ENCODE measurements at regions not wholly inside any gene's neighbourhood (a gene's known extent, or its start where the extent isn't known, plus 50 kb on each side); places are given as distances from the start of the nearest gene placed in this dataset.

- intact Hi-C loops (cut with micrococcal nuclease) = no loop called here
- H3K4me1 Mint-ChIP-seq (ENCODE audit: low read depth) = peaks cover 4% of the 10 kb centered on the region
- H3K27ac Mint-ChIP-seq = no peak overlapping the region
- no peaks in the 10 kb centered on the region for H3K9me3 Mint-ChIP-seq
- CTCF ChIA-PET = no interaction called here
- no peak overlapping the region for H3K4me3 Mint-ChIP-seq
- POLR2A ChIA-PET = no interaction called here
- no peak for DNase-seq
- H3K36me3 Mint-ChIP-seq = no peaks in the 10 kb centered on the region
- peaks cover 7% of the 10 kb centered on the region for H3K27me3 Mint-ChIP-seq
Measured at GRCh38 chr7:24135003-24135817, 148.8 kb upstream of the NPY start.

DNA sequence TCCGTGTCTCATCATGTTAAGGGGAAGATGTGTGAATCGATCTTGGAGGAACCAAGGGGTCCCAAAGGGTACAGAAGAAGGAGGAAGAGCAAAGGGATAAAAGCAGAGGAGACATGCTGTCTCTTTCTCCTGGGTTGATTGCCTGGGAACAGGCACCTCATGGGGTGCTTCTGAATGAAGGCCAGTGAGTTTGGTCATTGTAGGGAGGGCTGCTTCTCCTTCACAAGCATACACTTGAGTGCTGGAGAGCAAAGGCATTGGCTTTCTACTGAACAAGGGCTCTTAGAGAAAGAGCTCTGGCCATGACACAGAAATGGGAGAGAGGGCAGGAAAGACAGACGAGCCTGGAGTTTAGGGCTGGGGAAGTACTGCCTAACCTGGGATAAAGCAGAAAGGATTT lies 146.7 kb upstream of the NPY start:
- CTCF ChIA-PET = no interaction called here
- peaks cover 4% of the 10 kb centered on the region for H3K4me1 Mint-ChIP-seq (ENCODE audit: low read depth)

DNA sequence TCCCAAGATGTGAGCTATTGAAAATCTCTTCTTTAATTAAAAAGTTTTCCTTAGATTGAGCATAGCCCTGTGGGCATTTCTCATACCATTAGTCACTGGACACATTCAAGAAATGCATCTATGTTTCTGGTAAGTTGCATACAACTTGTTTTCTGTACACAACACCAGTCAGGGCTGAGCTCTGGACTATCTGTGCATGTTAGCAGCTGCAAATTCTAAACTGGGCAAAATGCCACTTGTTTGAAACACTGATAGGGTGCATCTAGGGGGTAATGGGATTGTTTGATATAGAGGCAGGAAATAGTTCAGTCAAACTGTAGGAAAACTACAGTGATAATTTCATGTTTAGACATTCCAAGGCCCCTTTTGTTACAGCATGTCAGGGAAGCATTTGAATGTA lies 145.6 kb upstream of the NPY start:
- CTCF ChIA-PET = no interaction called here
- DNase-seq = no peak
- Mint-ChIP-seq H3K27ac (no peak overlapping the region), H3K36me3 (no peaks in the 10 kb centered on the region), H3K9me3 (no peaks in the 10 kb centered on the region), H3K4me1 (ENCODE audit: low read depth) (peaks cover 4% of the 10 kb centered on the region), H3K27me3 (peaks cover 13% of the 10 kb centered on the region), H3K4me3 (no peak overlapping the region)
- intact Hi-C loops (cut with micrococcal nuclease) = no loop called here
- POLR2A ChIA-PET = no interaction called here

More for the DNA sequence above, 146.7 kb upstream of the NPY start:
- POLR2A ChIA-PET = no interaction called here
- Mint-ChIP-seq H3K27ac (no peak overlapping the region), H3K4me3 (no peak overlapping the region), H3K9me3 (no peaks in the 10 kb centered on the region), H3K36me3 (no peaks in the 10 kb centered on the region), H3K27me3 (peaks cover 13% of the 10 kb centered on the region)
- intact Hi-C loops (cut with micrococcal nuclease) = no loop called here
- DNase-seq = no peak

GRCh38 chr7:24140001-24140400 lies 144.0 kb upstream of the NPY start:
- intact Hi-C loops (cut with micrococcal nuclease) = no loop called here
- CTCF ChIA-PET = no interaction called here
- H3K36me3 Mint-ChIP-seq = no peaks in the 10 kb centered on the region
- H3K27ac Mint-ChIP-seq = no peak overlapping the region
- POLR2A ChIA-PET = no interaction called here
- no peaks in the 10 kb centered on the region for H3K9me3 Mint-ChIP-seq
- H3K4me1 Mint-ChIP-seq (ENCODE audit: low read depth) = peaks cover 4% of the 10 kb centered on the region
- DNase-seq = no peak
- H3K4me3 Mint-ChIP-seq = no peak overlapping the region
- peaks cover 13% of the 10 kb centered on the region for H3K27me3 Mint-ChIP-seq

DNA sequence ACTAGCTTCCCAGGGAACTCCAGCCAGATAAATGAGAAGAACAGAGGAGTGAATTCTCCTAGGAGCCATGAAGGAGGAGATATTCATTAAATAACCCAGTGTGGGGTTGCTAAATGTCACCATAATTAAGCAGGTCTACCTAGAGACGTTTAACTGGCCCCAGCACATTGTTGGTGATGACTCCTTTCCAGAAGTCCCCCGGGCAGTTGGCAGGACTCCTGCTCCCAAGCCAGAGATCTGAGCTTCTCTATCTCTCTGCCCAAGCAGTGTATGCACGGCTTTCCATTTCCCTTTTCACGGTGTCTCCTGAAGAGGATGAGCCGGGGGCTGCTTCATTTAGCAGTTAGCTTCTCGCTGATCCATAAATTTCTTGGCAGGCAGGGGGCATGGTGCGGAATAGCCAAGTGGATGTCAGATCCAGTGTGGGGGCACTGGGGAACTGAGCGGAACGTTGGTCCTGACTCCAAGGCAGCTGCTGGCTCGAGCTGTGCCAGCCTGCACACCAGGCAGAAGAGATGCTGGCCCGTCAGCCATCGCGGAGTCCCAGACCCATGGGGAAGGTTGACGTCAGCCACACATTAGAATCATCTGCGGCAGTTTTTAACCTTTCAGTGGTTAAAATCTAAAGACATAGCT lies 142.0 kb upstream of the NPY start:
- CTCF ChIA-PET = interaction anchor here (1.1 kb wide), 1 partner anchor 571 kb away, joined by 3 read pairs; no protein-coding TSS in a partner anchor
- POLR2A ChIA-PET = no interaction called here
- intact Hi-C loops (cut with micrococcal nuclease) = no loop called here
- no peak overlapping the region for H3K27ac Mint-ChIP-seq
- DNase-seq = no peak
- no peaks in the 10 kb centered on the region for H3K36me3 Mint-ChIP-seq
- no peaks in the 10 kb centered on the region for H3K4me1 Mint-ChIP-seq (ENCODE audit: low read depth)
- peaks cover 9% of the 10 kb centered on the region for H3K27me3 Mint-ChIP-seq
- H3K9me3 Mint-ChIP-seq = no peaks in the 10 kb centered on the region
- H3K4me3 Mint-ChIP-seq = no peak overlapping the region

DNA sequence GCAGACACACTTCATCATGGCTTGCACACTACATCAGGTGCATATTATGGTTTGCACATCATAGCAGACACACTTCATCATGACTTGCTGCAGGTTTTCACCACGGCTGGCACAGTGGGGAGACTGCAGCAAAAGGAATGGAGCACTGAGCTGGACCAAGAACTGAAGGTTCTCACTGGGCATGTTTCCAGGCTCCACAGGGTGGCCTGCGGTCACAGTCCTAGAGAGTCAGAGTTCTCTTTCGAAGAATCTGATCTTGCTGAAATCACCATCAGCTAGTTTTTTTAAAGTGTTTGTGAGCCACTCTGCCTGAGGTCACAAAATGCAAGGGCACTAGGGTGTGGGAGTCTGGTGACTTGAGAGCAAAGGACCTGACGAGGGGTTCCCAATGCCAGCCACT lies 140.4 kb upstream of the NPY start:
- no peak for DNase-seq
- Mint-ChIP-seq H3K4me1 (ENCODE audit: low read depth) (no peaks in the 10 kb centered on the region), H3K4me3 (no peak overlapping the region), H3K27ac (no peak overlapping the region), H3K9me3 (no peaks in the 10 kb centered on the region), H3K27me3 (peaks cover 5% of the 10 kb centered on the region), H3K36me3 (no peaks in the 10 kb centered on the region)
- ChIA-PET CTCF (interaction anchor here (0.6 kb wide), 1 partner anchor 22 kb away, joined by 3 read pairs; no protein-coding TSS in a partner anchor), POLR2A (no interaction called here)
- intact Hi-C loops (cut with micrococcal nuclease) = no loop called here

DNA sequence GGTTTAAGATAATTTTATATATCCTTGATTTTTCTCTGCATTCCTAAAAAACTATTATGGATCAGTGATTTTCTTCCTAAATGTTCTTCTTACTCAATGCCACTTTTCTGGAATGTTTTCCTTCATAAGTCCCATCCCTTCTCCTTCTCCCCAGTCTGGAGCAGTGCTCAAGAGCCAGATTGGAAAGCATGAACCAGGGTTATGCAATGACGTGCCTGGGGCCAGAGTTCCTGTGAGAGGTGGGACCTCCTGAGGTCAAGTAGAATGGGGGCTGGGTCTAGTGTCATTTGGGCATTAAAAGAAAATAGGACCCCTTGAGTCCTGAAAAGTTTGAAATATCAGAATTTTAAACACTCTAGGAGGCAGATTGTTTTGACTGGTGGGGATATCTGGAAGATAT lies 132.0 kb upstream of the NPY start:
- peaks cover 15% of the 10 kb centered on the region for H3K9me3 Mint-ChIP-seq
- no peak overlapping the region for H3K27ac Mint-ChIP-seq
- H3K4me1 Mint-ChIP-seq (ENCODE audit: low read depth) = no peaks in the 10 kb centered on the region
- DNase-seq = no peak
- CTCF ChIA-PET = no interaction called here
- no peak overlapping the region for H3K4me3 Mint-ChIP-seq
- intact Hi-C loops (cut with micrococcal nuclease) = no loop called here
- peaks cover 4% of the 10 kb centered on the region for H3K27me3 Mint-ChIP-seq
- POLR2A ChIA-PET = no interaction called here
- H3K36me3 Mint-ChIP-seq = no peaks in the 10 kb centered on the region

- CTCF ChIA-PET = no interaction called here
- H3K36me3 Mint-ChIP-seq = no peaks in the 10 kb centered on the region
- no peak overlapping the region for H3K4me3 Mint-ChIP-seq
- H3K9me3 Mint-ChIP-seq = peaks cover 15% of the 10 kb centered on the region
- no peak overlapping the region for H3K27ac Mint-ChIP-seq
- no peaks in the 10 kb centered on the region for H3K4me1 Mint-ChIP-seq (ENCODE audit: low read depth)
- H3K27me3 Mint-ChIP-seq = peaks cover 4% of the 10 kb centered on the region
- POLR2A ChIA-PET = no interaction called here
- DNase-seq = no peak
- intact Hi-C loops (cut with micrococcal nuclease) = no loop called here
Measured at GRCh38 chr7:24152356-24152755, 131.6 kb upstream of the NPY start.

DNA sequence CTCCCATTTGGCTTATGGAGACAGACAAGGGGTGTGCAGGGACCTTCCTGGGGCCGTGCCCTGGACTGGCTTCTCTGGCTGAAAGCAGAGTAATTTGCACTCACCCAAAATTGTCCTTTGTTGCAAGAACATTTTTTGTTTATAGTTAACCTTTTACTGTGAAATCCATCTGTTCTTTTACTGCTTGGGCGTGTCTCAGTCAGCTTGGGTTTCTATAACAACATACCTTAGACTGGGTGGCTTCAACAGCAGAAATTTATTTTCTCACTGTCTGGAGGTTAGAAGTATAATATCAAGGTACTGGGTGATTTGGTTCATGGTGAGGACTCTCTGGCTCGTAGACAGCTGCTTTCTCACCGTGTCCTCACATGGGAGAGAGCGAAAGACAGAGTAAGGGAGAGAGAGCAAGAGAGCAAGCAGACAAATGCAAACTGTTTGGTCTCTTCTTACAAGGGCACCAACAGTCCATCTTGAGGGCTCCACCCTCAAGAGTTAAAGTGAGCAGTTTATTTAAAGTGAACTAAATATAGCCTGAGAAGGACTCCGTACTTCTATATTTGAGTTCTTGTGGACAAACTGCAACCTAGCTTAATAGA lies 131.0 kb upstream of the NPY start:
- DNase-seq = no peak
- Mint-ChIP-seq H3K4me3 (no peak overlapping the region), H3K27ac (no peak overlapping the region), H3K27me3 (peaks cover 4% of the 10 kb centered on the region), H3K9me3 (peaks cover 15% of the 10 kb centered on the region), H3K36me3 (no peaks in the 10 kb centered on the region), H3K4me1 (ENCODE audit: low read depth) (no peaks in the 10 kb centered on the region)
- intact Hi-C loops (cut with micrococcal nuclease) = no loop called here
- ChIA-PET CTCF (no interaction called here), POLR2A (no interaction called here)

DNA sequence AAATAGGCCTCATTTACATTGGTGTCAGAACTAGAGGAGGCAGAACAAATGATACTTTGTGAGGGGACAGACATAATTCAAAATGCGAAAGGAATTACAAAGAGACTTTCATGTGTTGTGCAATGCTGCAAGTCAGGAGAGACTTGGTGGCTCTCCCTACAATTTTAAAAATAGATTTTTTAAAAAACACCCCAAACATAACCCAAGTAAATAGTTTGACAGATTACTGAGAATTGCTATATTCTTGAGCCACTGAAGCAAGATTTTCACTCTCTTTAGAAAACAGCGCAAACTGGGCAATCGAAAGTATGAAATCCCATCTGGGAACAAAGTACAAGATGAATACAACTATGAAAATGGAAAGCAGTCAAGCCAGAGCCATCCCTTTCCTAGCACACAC lies 126.3 kb upstream of the NPY start:
- Mint-ChIP-seq H3K27ac (no peak overlapping the region), H3K36me3 (no peaks in the 10 kb centered on the region), H3K27me3 (peaks cover 2% of the 10 kb centered on the region), H3K4me1 (ENCODE audit: low read depth) (no peaks in the 10 kb centered on the region), H3K9me3 (no peaks in the 10 kb centered on the region), H3K4me3 (no peak overlapping the region)
- CTCF ChIA-PET = no interaction called here
- no peak for DNase-seq
- intact Hi-C loops (cut with micrococcal nuclease) = no loop called here
- POLR2A ChIA-PET = no interaction called here

GRCh38 chr7:24158975-24159374 lies 125.0 kb upstream of the NPY start:
- CTCF ChIA-PET = no interaction called here

DNA sequence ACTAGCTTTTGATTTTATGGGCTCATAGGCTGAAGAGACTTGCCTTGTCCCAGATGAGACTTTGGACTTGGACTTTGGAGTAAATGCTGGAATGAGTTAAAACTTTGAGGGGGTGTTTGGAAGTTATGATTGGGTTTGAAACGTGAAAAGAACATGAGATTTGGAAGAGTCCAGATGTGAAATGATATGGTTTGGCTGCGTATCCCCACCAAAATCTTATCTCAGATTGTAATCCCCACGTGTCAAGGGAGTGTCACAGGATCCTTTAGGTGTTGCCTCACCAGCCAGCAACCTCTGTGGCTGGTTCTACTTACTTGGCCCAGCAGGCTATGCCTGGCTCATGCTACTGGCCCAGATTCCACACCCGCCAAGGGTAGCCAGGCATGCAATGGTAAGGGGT lies 119.6 kb upstream of the NPY start:
- no peaks in the 10 kb centered on the region for H3K4me1 Mint-ChIP-seq (ENCODE audit: low read depth)

More at GRCh38 chr7:24158975-24159374, 125.0 kb upstream of the NPY start:
- no peak for DNase-seq
- Mint-ChIP-seq H3K4me3 (no peak overlapping the region), H3K9me3 (no peaks in the 10 kb centered on the region), H3K27me3 (no peaks in the 10 kb centered on the region), H3K36me3 (no peaks in the 10 kb centered on the region), H3K4me1 (ENCODE audit: low read depth) (no peaks in the 10 kb centered on the region), H3K27ac (no peak overlapping the region)
- POLR2A ChIA-PET = no interaction called here
- intact Hi-C loops (cut with micrococcal nuclease) = no loop called here

More for the DNA sequence above, 119.6 kb upstream of the NPY start:
- no peak overlapping the region for H3K4me3 Mint-ChIP-seq
- ChIA-PET POLR2A (no interaction called here), CTCF (no interaction called here)
- no peaks in the 10 kb centered on the region for H3K36me3 Mint-ChIP-seq
- intact Hi-C loops (cut with micrococcal nuclease) = no loop called here
- peaks cover 7% of the 10 kb centered on the region for H3K27me3 Mint-ChIP-seq
- no peaks in the 10 kb centered on the region for H3K9me3 Mint-ChIP-seq
- no peak for DNase-seq
- no peak overlapping the region for H3K27ac Mint-ChIP-seq

Measured in activated CD4-positive, alpha-beta memory T cell treated with anti-CD3 and anti-CD28 coated beads for 36 hours (primary cell).